H1 (cell line): ENCODE measurements at regions not wholly inside any gene's neighbourhood (a gene's known extent, or its start where the extent isn't known, plus 50 kb on each side); places are given as distances from the start of the nearest gene placed in this dataset.

Experiments used
- CTCF ChIA-PET: fragments of 300-600 bp; sonication (Branson Sonifier 250); formaldehyde crosslinking; loops from one replicate; lab custom pipeline; 2021; ENCODE audit not compliant: partially characterized antibody; lab: Charles Lee
- POLR2A ChIA-PET: fragments of 300-600 bp; sonication (Branson Sonifier 250); formaldehyde crosslinking; loops from one replicate; lab custom pipeline; 2021; ENCODE audit warnings: inconsistent platforms; ENCODE audit not compliant: partially characterized antibody; lab: Charles Lee
- DNase-seq, 2 experiments: peaks; one replicate each; pipeline versions ENCODE4 v3.0.0 to v3.0.0-alpha.2; 2010 to 2022; ENCODE audit warnings: low spot score in 2 of 2, low read depth in 1 of 2, mixed read lengths in 1 of 2
- FAIRE-seq: peaks from 2 replicates; lab custom pipeline; 2011; peaks lifted over from hg19 to GRCh38; lab: Jason Lieb, UNC
- H2AFZ ChIP-seq: 2 replicates; pipeline ENCODE4 v1.8.1; 2012; ENCODE audit warnings: low read length, inconsistent platforms
- H2AK5ac ChIP-seq: 2 replicates; pipeline ENCODE4 v1.6.1; 2013; ENCODE audit warnings: low read depth, low read length
- H2BK120ac ChIP-seq: replicated peaks from 2 replicates; pipeline ENCODE3; 2013; ENCODE audit warnings: low read depth, low read length, inconsistent platforms
- H2BK12ac ChIP-seq: 2 replicates; pipeline ENCODE4 v1.6.1; 2013; ENCODE audit warnings: low read depth, low read length
- H2BK15ac ChIP-seq: 2 replicates; pipeline ENCODE4 v1.6.1; 2013; ENCODE audit warnings: low read length
- H2BK20ac ChIP-seq: 2 replicates; pipeline ENCODE4 v1.6.1; 2013; ENCODE audit warnings: low read length
- H2BK5ac ChIP-seq: 2 replicates; pipeline ENCODE4 v1.6.1; 2013; ENCODE audit warnings: low read depth, low read length
- H3K14ac ChIP-seq: 2 replicates; pipeline ENCODE4 v1.6.1; 2013; ENCODE audit warnings: inconsistent platforms; ENCODE audit not compliant: insufficient read length
- H3K18ac ChIP-seq: 2 replicates; pipeline ENCODE4 v1.6.1; 2013; ENCODE audit warnings: low read length; ENCODE audit errors: extremely low read depth
- H3K23ac ChIP-seq: 2 replicates; pipeline ENCODE4 v1.6.1; 2013; ENCODE audit warnings: inconsistent platforms; ENCODE audit not compliant: insufficient read length
- H3K23me2 ChIP-seq: 2 replicates; pipeline ENCODE4 v1.6.1; 2013; ENCODE audit warnings: low read depth, low read length
- H3K27ac ChIP-seq: 2 replicates; pipeline ENCODE4 v1.6.1; 2011; ENCODE audit warnings: low read depth, low read length, inconsistent platforms
- H3K27me3 ChIP-seq, 4 experiments: replicated peaks in 1 of 4; 1 replicate in 1 of 4; 2 replicates in 3 of 4; pipeline versions ENCODE4 v1.6.1 to v1.8.1; 2011 to 2013; ENCODE audit warnings: low read length in 3 of 4, mild to moderate bottlenecking in 3 of 4, inconsistent platforms in 2 of 4, mixed read lengths in 2 of 4, moderate library complexity in 1 of 4; ENCODE audit not compliant: control insufficient read depth in 3 of 4, insufficient read depth in 3 of 4; ENCODE audit errors: extremely low read depth in 1 of 4
- H3K36me3 ChIP-seq, 4 experiments: 2 replicates each; pipeline versions ENCODE4 v1.6.1 to v1.8.1; 2011 to 2013; ENCODE audit warnings: mild to moderate bottlenecking in 4 of 4, low read length in 3 of 4, moderate library complexity in 2 of 4, control low read depth in 1 of 4, inconsistent platforms in 1 of 4; ENCODE audit not compliant: insufficient read depth in 4 of 4, control insufficient read depth in 2 of 4
- H3K4ac ChIP-seq: replicated peaks from 2 replicates; pipeline ENCODE3; 2013; ENCODE audit warnings: low read length, low read depth, mixed read lengths, inconsistent platforms; ENCODE audit not compliant: insufficient read length
- H3K4me1 ChIP-seq, 4 experiments: replicated peaks in 1 of 4; 1 replicate in 1 of 4; 2 replicates in 3 of 4; pipeline versions ENCODE4 v1.6.1 to v1.8.1; 2011 to 2013; ENCODE audit warnings: low read length in 3 of 4, inconsistent platforms in 2 of 4, mixed read lengths in 1 of 4; ENCODE audit not compliant: insufficient read depth in 4 of 4, control insufficient read depth in 3 of 4
- H3K4me2 ChIP-seq, 2 experiments: 2 replicates each; pipeline versions ENCODE4 v1.6.1 to v1.8.1; 2011 to 2013; ENCODE audit warnings: low read depth in 2 of 2, low read length in 2 of 2, control low read depth in 1 of 2, inconsistent platforms in 1 of 2, mild to moderate bottlenecking in 1 of 2; ENCODE audit not compliant: insufficient read depth in 1 of 2
- H3K4me3 ChIP-seq, 4 experiments: fragments of 200-600, 300-600 bp in 1 of 4; sonication (generic), shearing (Covaris generic), sonication (Bioruptor Twin) in 1 of 4; 2 replicates each; pipeline versions ENCODE4 v1.5.1 to v1.8.1; 2011 to 2016; ENCODE audit warnings: low read length in 4 of 4, low read depth in 3 of 4, control low read depth in 2 of 4, inconsistent platforms in 2 of 4, mild to moderate bottlenecking in 2 of 4, mixed read lengths in 1 of 4, moderate library complexity in 1 of 4; ENCODE audit not compliant: insufficient read depth in 2 of 4; ENCODE audit errors: extremely low read depth in 1 of 4
- H3K56ac ChIP-seq: replicated peaks from 2 replicates; pipeline ENCODE3; 2013; ENCODE audit warnings: low read depth, mild to moderate bottlenecking, mixed read lengths, low read length, inconsistent platforms; ENCODE audit not compliant: insufficient read length
- H3K79me1 ChIP-seq: 2 replicates; pipeline ENCODE4 v1.6.1; 2013; ENCODE audit warnings: low read depth, low read length, control low read depth
- H3K79me2 ChIP-seq, 2 experiments: 2 replicates each; pipeline versions ENCODE4 v1.6.1 to v1.8.1; 2012 to 2013; ENCODE audit warnings: low read length in 2 of 2, mild to moderate bottlenecking in 2 of 2, inconsistent platforms in 1 of 2; ENCODE audit not compliant: insufficient read depth in 2 of 2, control insufficient read depth in 1 of 2
- H3K9ac ChIP-seq, 4 experiments: replicated peaks in 1 of 4; 1 replicate in 1 of 4; 2 replicates in 3 of 4; pipeline versions ENCODE4 v1.6.1 to v1.8.1; 2011 to 2013; ENCODE audit warnings: low read depth in 3 of 4, low read length in 3 of 4, control low read depth in 2 of 4, mild to moderate bottlenecking in 2 of 4, moderate library complexity in 2 of 4, inconsistent platforms in 1 of 4; ENCODE audit errors: extremely low read depth in 1 of 4
- H3K9me3 ChIP-seq, 2 experiments: 2 replicates each; pipeline versions ENCODE4 v1.6.1 to v1.8.1; 2012 to 2013; ENCODE audit warnings: mild to moderate bottlenecking in 2 of 2, moderate library complexity in 2 of 2, control low read depth in 1 of 2, inconsistent platforms in 1 of 2, low read depth in 1 of 2, low read length in 1 of 2, mixed read lengths in 1 of 2; ENCODE audit not compliant: insufficient read depth in 2 of 2
- H4K20me1 ChIP-seq, 2 experiments: replicated peaks in 1 of 2; 2 replicates each; pipeline versions ENCODE3 to v1.8.1; 2011 to 2013; ENCODE audit warnings: inconsistent platforms in 2 of 2, low read length in 2 of 2, mild to moderate bottlenecking in 1 of 2; ENCODE audit not compliant: insufficient read depth in 2 of 2, control insufficient read depth in 1 of 2
- H4K5ac ChIP-seq: 2 replicates; pipeline ENCODE4 v1.6.1; 2013; ENCODE audit warnings: low read length, low read depth, mixed read lengths, inconsistent platforms; ENCODE audit not compliant: insufficient read length
- H4K8ac ChIP-seq: 2 replicates; pipeline ENCODE4 v1.8.0; 2013; ENCODE audit warnings: mild to moderate bottlenecking, moderate library complexity, low read length, inconsistent platforms; ENCODE audit not compliant: insufficient read depth; ENCODE audit errors: extremely low read depth
- H4K91ac ChIP-seq: replicated peaks from 2 replicates; pipeline ENCODE3; 2013; ENCODE audit warnings: low read length, mixed read lengths, inconsistent platforms; ENCODE audit not compliant: insufficient read length
- EP300 ChIP-seq, 2 experiments: IDR thresholded peaks; 1 replicate in 1 of 2; 2 replicates in 1 of 2; pipeline ENCODE4 v1.6.1; 2011 to 2012; ENCODE audit warnings: low read depth in 2 of 2, low read length in 2 of 2, mild to moderate bottlenecking in 2 of 2, borderline replicate concordance in 1 of 2, inconsistent platforms in 1 of 2, moderate library complexity in 1 of 2
- EZH2 ChIP-seq: fragments of 200-600 bp; sonication (generic); IDR thresholded peaks from 2 replicates; pipeline ENCODE4 v1.7.1; 2012; ENCODE audit warnings: low read depth, mild to moderate bottlenecking, moderate library complexity, low read length, inconsistent platforms; ENCODE audit not compliant: severe bottlenecking
- JUN ChIP-seq: IDR thresholded peaks from 2 replicates; pipeline ENCODE4 v1.6.1; 2011; ENCODE audit warnings: low read depth, mild to moderate bottlenecking, improper control_type of control experiment, low read length
- MAFK ChIP-seq: IDR thresholded peaks from 2 replicates; pipeline ENCODE4 v1.6.1; 2012; ENCODE audit warnings: low read depth, mild to moderate bottlenecking, improper control_type of control experiment, low read length
- RAD21 ChIP-seq, 2 experiments: IDR thresholded peaks in 1 of 2; conservative IDR thresholded peaks in 1 of 2; 2 replicates each; pipeline ENCODE4 v1.6.1; 2011; ENCODE audit warnings: low read depth in 2 of 2, low read length in 2 of 2, improper control_type of control experiment in 1 of 2, inconsistent platforms in 1 of 2, mild to moderate bottlenecking in 1 of 2, moderate library complexity in 1 of 2
- YY1 ChIP-seq: IDR thresholded peaks from 2 replicates; pipeline ENCODE4 v1.6.1; 2011; ENCODE audit warnings: low read depth, mild to moderate bottlenecking, low read length
- WGBS, 2 experiments: shearing (Covaris generic) in 1 of 2; methylation state at CpG; one replicate each; pipeline versions ENCODE4 v1.1.6 to v1.1.7; 2013 to 2015; ENCODE audit warnings: low lambda C conversion rate in 2 of 2, mixed read lengths in 2 of 2, inconsistent platforms in 1 of 2, low coverage in 1 of 2, missing lambda C conversion rate in 1 of 2; ENCODE audit not compliant: insufficient replicate concordance in 2 of 2, insufficient coverage in 1 of 2, insufficient read length in 1 of 2; ENCODE audit errors: extremely low coverage in 1 of 2, missing lambda C conversion rate in 1 of 2; 5-methylcytosine and 5-hydroxymethylcytosine counted together

GRCh38 chr13:81140675-81141074 lies 799.7 kb upstream of the SPRY2 start:
- Histone ChIP-seq H4K5ac (no peak overlapping the region), H3K56ac (no peak overlapping the region), H2BK15ac (no peak overlapping the region), H2BK5ac (no peak overlapping the region), H3K14ac (no peak overlapping the region), H2BK20ac (no peak overlapping the region), H3K79me2 (no peaks in the 10 kb centered on the region), H3K4ac (no peak overlapping the region), H4K91ac (no peak overlapping the region), H4K20me1 (no peaks in the 10 kb centered on the region), H3K4me2 (peak overlapping the region; percentile 10 to 32; a peak in 2 of 4 replicates), H2BK120ac (no peak overlapping the region), H3K9ac (no peak overlapping the region), H3K36me3 (no peaks in the 10 kb centered on the region), H3K9me3 (no peaks in the 10 kb centered on the region), H2AK5ac (no peak overlapping the region), H2AFZ (no peak overlapping the region), H3K23me2 (no peaks in the 10 kb centered on the region), H3K23ac (no peak overlapping the region), H3K27me3 (no peaks in the 10 kb centered on the region), H3K18ac (no peak overlapping the region), H2BK12ac (no peak overlapping the region), H3K79me1 (no peaks in the 10 kb centered on the region), H3K27ac (no peak overlapping the region), H3K4me3 (peak overlapping the region in 1 of 4 experiments; percentile 25; a peak in 1 of 8 replicates), H4K8ac (no peak overlapping the region), H3K4me1 (peaks cover 0 to 15% (median 4%) of the 10 kb centered on the region in 4 experiments; a peak in 4 of 7 replicates)
- DNase-seq (peak in 1 of 2 experiments; percentile 57), FAIRE-seq (no peak)
- ChIA-PET CTCF (interaction anchor here (0.9 kb wide), 1 partner anchor 562 kb away, joined by 3 read pairs; no protein-coding TSS in a partner anchor), POLR2A (no interaction called here)
- WGBS, 2 experiments, result 2% methylated on average over 3 of the region's 3 CpGs; no CpG with 5 or more reads in 1 of the 2 experiments
- no peak for TF ChIP-seq EZH2
- no peak for TF ChIP-seq MAFK
- TF ChIP-seq EP300 (IDR thresholded peaks at IDR 0.05; ENCODE audit: borderline replicate concordance in 1 of 2, low read depth in 2 of 2, low read length in 2 of 2), result peak in 1 of 2 experiments; percentile 77; a peak in 1 of 3 replicates
- no peak for TF ChIP-seq RAD21 (IDR thresholded peaks at IDR 0.05 in 1 of 2, conservative IDR thresholded peaks at IDR 0.05 in 1 of 2; ENCODE audit: low read depth in 2 of 2, low read length in 2 of 2)
- TF ChIP-seq YY1, result no peak
- no peak for TF ChIP-seq JUN
